T-cell (primary cell): ENCODE measurements at regions not wholly inside any gene's neighbourhood (a gene's known extent, or its start where the extent isn't known, plus 50 kb on each side); places are given as distances from the start of the nearest gene placed in this dataset.
A peak's percentile ranks its signal among the peaks of the same experiment; 100 is the strongest.

Experiments used
- ATAC-seq, 4 experiments: fragments of 200-7000 bp in 3 of 4; fragments of 150-1000 bp in 1 of 4; cut with Tn5 transposase; replicated peaks in 1 of 4; 1 replicate in 3 of 4; 2 replicates in 1 of 4; pipeline ENCODE4 v1.10.0; 2021; ENCODE audit warnings: moderate library complexity in 3 of 4, mild to moderate bottlenecking in 2 of 4, moderate number of reproducible peaks in 1 of 4
- CTCF ChIA-PET, 2 donors: fragments of 300-600 bp; sonication (Branson Sonifier 250); formaldehyde crosslinking; loops; one replicate each; lab custom pipeline; 2022; ENCODE audit warnings: antibody characterized with exemption in 2 of 2; lab: Charles Lee
- POLR2A ChIA-PET, 2 donors: fragments of 300-600 bp; sonication (Branson Sonifier 250); formaldehyde crosslinking; loops; one replicate each; lab custom pipeline; 2022; ENCODE audit warnings: antibody characterized with exemption in 2 of 2; lab: Charles Lee
- DNase-seq, 35 experiments: peaks; one replicate each; pipeline versions ENCODE4 v3.0.0 to v3.0.0-alpha.2; 2013 to 2023
- H3K27ac ChIP-seq: one replicate; pipeline ENCODE4 v1.5.1; 2013; ENCODE audit warnings: low read length
- H3K27me3 ChIP-seq, 2 experiments: replicated peaks in 1 of 2; 1 replicate in 1 of 2; 2 replicates in 1 of 2; pipeline versions ENCODE4 v1.6.1 to v1.7.0; 2013; ENCODE audit warnings: low read length in 1 of 2, mixed read lengths in 1 of 2; ENCODE audit not compliant: control insufficient read depth in 2 of 2, insufficient read depth in 2 of 2; ENCODE audit errors: extremely low read depth in 1 of 2
- H3K36me3 ChIP-seq, 2 donors: 1 replicate in 1 of 2; 2 replicates in 1 of 2; pipeline versions ENCODE4 v1.6.1 to v1.7.0; 2013; ENCODE audit warnings: low read length in 1 of 2; ENCODE audit not compliant: control insufficient read depth in 2 of 2, insufficient read depth in 1 of 2; ENCODE audit errors: extremely low read depth in 1 of 2
- H3K4me1 ChIP-seq, 2 experiments: 1 replicate in 1 of 2; 2 replicates in 1 of 2; pipeline versions ENCODE4 v1.6.1 to v1.7.0; 2013; ENCODE audit warnings: low read length in 2 of 2, mixed read lengths in 1 of 2; ENCODE audit not compliant: insufficient read depth in 2 of 2, control insufficient read depth in 1 of 2; ENCODE audit errors: extremely low read depth in 1 of 2
- H3K4me3 ChIP-seq, 2 donors: 1 replicate in 1 of 2; 2 replicates in 1 of 2; pipeline versions ENCODE4 v1.5.1 to v1.7.0; 2013; ENCODE audit warnings: mild to moderate bottlenecking in 2 of 2, low read length in 1 of 2, moderate library complexity in 1 of 2; ENCODE audit not compliant: control insufficient read depth in 1 of 2; ENCODE audit errors: extremely low read depth in 1 of 2
- H3K9me3 ChIP-seq: 2 replicates; pipeline ENCODE4 v1.7.0; 2013
- H3K27ac Mint-ChIP-seq, 2 donors: one replicate each; pipeline ENCODE4 v1.8.0; 2020 to 2021; ENCODE audit warnings: mild to moderate bottlenecking in 2 of 2, mixed read lengths in 2 of 2
- H3K27me3 Mint-ChIP-seq, 2 donors: one replicate each; pipeline ENCODE4 v1.8.0; 2021 to 2022; ENCODE audit warnings: mixed read lengths in 2 of 2
- H3K36me3 Mint-ChIP-seq: one replicate; pipeline ENCODE4 v1.8.0; 2021; ENCODE audit warnings: mixed read lengths
- H3K4me1 Mint-ChIP-seq, 3 donors: one replicate each; pipeline ENCODE4 v1.8.0; 2020 to 2022; ENCODE audit warnings: mixed read lengths in 3 of 3, mild to moderate bottlenecking in 1 of 3
- H3K4me3 Mint-ChIP-seq, 3 donors: one replicate each; pipeline ENCODE4 v1.8.0; 2020 to 2022; ENCODE audit warnings: mild to moderate bottlenecking in 3 of 3, mixed read lengths in 3 of 3, moderate library complexity in 3 of 3
- H3K9me3 Mint-ChIP-seq, 3 donors: one replicate each; pipeline ENCODE4 v1.8.0; 2020 to 2022; ENCODE audit warnings: mixed read lengths in 3 of 3
- WGBS: methylation state at CpG from one replicate; pipeline ENCODE4 v1.1.5; 2013; ENCODE audit warnings: missing lambda C conversion rate; ENCODE audit not compliant: insufficient coverage; 5-methylcytosine and 5-hydroxymethylcytosine counted together

DNA sequence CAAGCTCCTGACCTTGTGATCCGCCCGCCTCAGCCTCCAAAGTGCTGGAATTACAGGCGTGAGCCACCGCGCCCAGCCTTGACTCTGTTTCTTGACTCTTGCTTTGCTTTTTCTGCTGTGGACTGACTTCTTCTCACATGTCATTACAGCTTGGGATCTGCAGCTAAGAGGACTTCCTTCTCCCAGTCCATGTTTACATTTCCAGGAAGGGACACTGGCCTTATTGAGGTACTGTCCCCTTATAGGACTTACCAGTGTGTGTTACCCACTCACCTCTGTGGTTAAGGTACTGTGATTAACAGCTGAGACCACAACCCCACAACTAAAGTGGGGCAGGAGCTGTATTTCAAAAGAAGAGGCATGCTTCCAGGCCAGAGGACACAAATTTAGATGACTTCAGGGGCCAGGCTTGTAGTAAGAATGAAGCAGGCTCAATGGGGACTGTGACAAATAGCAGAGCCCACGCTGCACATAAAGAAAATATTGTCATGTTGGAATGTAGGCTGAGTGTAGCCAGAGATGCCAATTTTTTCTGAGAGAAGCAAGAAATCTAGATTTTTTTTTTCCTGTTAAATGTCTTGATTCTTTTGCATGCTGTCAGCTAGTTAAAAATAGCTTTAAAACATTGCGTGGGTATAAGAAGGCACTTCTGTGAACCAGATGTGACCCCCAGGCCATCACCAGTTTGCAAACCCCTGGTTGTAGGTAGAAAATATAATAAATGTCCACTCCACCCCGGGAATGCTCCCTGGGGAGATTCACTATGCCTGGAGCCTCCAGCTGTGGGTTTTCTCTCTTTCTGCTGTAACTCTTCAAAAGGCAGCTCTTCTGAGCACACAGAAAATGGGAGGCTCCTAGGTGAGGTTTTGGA, 75.0 kb downstream of the PTPDC1 start:
- Histone ChIP-seq H3K4me3 (no peak overlapping the region), H3K9me3 (no peaks in the 10 kb centered on the region), H3K4me1 (peaks cover under 1 to 8% of the 10 kb centered on the region in 2 experiments), H3K27ac (no peak overlapping the region), H3K27me3 (peaks cover 0 to 14% of the 10 kb centered on the region in 2 experiments), H3K36me3 (no peaks in the 10 kb centered on the region)
- Mint-ChIP-seq H3K4me1 (peaks cover 10 to 18% (median 13%) of the 10 kb centered on the region in 3 donors), H3K27me3 (no peaks in the 10 kb centered on the region), H3K27ac (no peak overlapping the region), H3K36me3 (peaks cover 2% of the 10 kb centered on the region), H3K9me3 (peaks cover 3 to 5% (median 4%) of the 10 kb centered on the region in 3 donors), H3K4me3 (no peak overlapping the region)
- CTCF ChIA-PET: no interaction called here
- DNase-seq (no peak), ATAC-seq (no peak)
- 92% methylated on average over 6 of the region's 8 CpGs for WGBS
- POLR2A ChIA-PET: no interaction called here

DNA sequence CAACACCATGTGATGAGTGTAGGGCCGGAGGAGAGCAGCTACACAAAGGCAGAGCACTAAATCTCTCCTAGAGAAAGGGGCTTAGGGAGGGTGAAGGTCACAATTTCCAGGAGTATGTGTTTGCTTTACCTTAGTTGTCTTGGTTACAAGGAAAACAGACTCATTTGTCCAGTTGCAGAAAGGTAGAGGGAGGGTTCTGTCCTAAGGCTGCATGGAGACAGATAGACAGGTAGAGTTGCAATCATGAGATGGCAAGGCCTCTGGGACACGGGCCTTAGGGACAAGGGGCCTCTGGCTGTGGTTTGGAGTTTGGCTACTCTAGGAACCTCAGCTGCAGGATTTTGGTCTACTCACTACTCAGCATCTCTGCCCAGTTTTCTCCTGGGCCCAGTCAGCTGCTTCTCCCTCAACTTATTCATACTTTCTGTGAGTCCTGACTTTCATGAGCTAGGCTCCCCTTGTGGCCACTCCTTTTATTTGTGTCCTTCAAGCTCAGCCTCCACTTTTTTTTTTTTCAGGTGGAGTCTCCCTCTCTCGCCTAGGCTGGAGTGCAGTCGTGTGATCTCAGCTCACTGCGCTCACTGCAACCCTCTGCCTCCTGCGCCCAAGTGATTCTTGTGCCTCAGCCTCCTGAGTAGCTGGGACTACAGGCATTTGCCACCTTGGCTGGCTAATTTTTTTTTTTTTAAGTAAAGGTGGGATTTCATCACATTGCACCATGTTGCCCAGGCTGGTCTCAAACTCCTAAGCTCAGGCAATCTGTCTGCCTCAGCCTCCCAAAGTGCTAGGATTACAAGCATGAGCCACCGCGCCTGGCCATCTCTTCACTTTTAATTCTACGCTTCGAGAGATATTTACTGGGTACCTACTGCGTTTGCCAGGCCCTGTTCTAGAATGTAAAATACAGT, 76.6 kb downstream of the PTPDC1 start:
- Mint-ChIP-seq H3K4me3 (no peak overlapping the region), H3K36me3 (no peaks in the 10 kb centered on the region), H3K27ac (no peak overlapping the region), H3K9me3 (no peaks in the 10 kb centered on the region), H3K4me1 (peaks cover 20 to 29% (median 23%) of the 10 kb centered on the region in 3 donors), H3K27me3 (no peaks in the 10 kb centered on the region)
- Histone ChIP-seq H3K4me1 (peaks cover 13 to 15% of the 10 kb centered on the region in 2 experiments), H3K4me3 (no peak overlapping the region), H3K36me3 (no peaks in the 10 kb centered on the region), H3K27ac (no peak overlapping the region), H3K9me3 (no peaks in the 10 kb centered on the region), H3K27me3 (peaks cover 0 to 8% of the 10 kb centered on the region in 2 experiments)
- WGBS: 97% methylated on average over 4 of the region's 11 CpGs
- DNase-seq: no peak
- POLR2A ChIA-PET: interaction anchor here in 1 of 2 donors (0.6 kb wide), 1 partner anchor 18 kb away, joined by 3 read pairs; no protein-coding TSS in a partner anchor
- CTCF ChIA-PET: no interaction called here
- no peak for ATAC-seq

DNA sequence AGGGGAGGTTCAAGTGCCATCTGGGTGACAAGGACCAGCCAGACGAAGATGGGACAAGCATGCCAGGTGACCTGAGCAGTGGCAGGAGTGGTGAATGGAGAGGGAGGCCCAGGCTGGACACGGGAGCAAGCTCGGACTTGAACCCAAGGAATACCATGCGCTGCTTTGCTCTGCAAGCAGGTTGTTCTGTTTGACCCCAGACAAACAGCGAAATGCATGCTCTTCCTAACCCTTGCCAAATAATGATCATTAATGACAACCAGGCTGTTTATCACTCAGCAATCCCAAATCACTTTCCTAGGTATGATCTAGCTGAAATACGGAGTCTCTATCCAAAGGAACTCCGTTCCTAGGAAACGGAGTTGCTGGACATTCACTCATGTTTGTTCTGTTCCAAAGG, 77.4 kb downstream of the PTPDC1 start:
- Histone ChIP-seq H3K27me3 (peaks cover 0 to 4% of the 10 kb centered on the region in 2 experiments), H3K36me3 (no peaks in the 10 kb centered on the region), H3K9me3 (no peaks in the 10 kb centered on the region), H3K27ac (no peak overlapping the region), H3K4me1 (peaks cover 10 to 13% of the 10 kb centered on the region in 2 experiments), H3K4me3 (no peak overlapping the region)
- ChIA-PET CTCF (no interaction called here), POLR2A (interaction anchor here in 1 of 2 donors (0.6 kb wide), 1 partner anchor 17 kb away, joined by 3 read pairs; no protein-coding TSS in a partner anchor)
- Mint-ChIP-seq H3K27me3 (no peaks in the 10 kb centered on the region), H3K4me3 (no peak overlapping the region), H3K9me3 (no peaks in the 10 kb centered on the region), H3K36me3 (no peaks in the 10 kb centered on the region), H3K27ac (no peak overlapping the region), H3K4me1 (peaks cover 18 to 25% (median 21%) of the 10 kb centered on the region in 3 donors)
- ATAC-seq (no peak), DNase-seq (no peak)
- 86% methylated on average over 4 of the region's 8 CpGs for WGBS

DNA sequence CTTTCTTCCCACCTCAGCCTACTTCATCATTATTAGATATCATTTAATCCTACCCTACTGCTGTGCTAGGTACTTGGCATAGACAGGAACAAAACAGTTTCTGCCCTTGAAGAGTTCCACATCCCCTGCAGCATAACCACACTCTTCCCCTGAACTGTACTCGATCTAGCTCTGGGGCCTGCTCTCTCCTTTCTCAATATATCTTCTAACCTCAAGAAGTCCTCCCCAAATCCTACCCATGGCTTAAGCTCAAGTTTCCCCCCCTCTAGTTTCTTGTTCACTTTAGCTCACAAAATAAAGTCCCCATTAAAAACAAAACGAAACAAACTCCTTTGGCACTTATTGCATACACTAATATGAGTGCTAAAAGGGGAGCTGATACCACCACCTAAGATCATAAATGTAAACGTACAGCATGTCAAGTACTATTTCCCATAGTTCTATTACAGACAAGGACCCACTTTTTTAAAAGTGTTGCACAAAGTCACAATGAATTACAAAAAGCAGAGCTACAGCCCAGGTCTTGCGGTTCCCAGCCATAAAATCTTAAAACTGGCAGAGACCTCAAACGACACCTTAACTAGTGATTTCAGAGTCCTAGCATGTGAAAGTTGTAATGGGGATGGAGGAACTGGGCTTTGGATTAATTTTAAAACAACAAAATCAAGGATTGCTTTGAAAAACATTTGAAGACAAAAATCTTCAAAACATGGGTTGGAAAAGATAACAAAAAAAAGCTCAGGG, 80.7 kb downstream of the PTPDC1 start:
- H3K27ac ChIP-seq: peak overlapping the region; percentile 63
- ATAC-seq: no peak
- H3K4me3 ChIP-seq: peak overlapping the region; percentile 49 to 53
- Mint-ChIP-seq H3K27ac (peak overlapping the region; percentile 71 to 88), H3K4me3 (peak overlapping the region; percentile 75 to 83 (median 76)), H3K36me3 (no peaks in the 10 kb centered on the region), H3K27me3 (no peaks in the 10 kb centered on the region), H3K9me3 (no peaks in the 10 kb centered on the region), H3K4me1 (peaks cover 41 to 46% (median 43%) of the 10 kb centered on the region in 3 donors)
- WGBS: 25% methylated on average over 2 of the region's 5 CpGs
- POLR2A ChIA-PET: no interaction called here
- H3K27me3 ChIP-seq: no peaks in the 10 kb centered on the region
- peaks cover 11 to 37% of the 10 kb centered on the region in 2 experiments for H3K4me1 ChIP-seq
- CTCF ChIA-PET: no interaction called here
- no peaks in the 10 kb centered on the region for H3K9me3 ChIP-seq
- DNase-seq: peak in 1 of 35 experiments; percentile 24
- no peaks in the 10 kb centered on the region for H3K36me3 ChIP-seq

DNA sequence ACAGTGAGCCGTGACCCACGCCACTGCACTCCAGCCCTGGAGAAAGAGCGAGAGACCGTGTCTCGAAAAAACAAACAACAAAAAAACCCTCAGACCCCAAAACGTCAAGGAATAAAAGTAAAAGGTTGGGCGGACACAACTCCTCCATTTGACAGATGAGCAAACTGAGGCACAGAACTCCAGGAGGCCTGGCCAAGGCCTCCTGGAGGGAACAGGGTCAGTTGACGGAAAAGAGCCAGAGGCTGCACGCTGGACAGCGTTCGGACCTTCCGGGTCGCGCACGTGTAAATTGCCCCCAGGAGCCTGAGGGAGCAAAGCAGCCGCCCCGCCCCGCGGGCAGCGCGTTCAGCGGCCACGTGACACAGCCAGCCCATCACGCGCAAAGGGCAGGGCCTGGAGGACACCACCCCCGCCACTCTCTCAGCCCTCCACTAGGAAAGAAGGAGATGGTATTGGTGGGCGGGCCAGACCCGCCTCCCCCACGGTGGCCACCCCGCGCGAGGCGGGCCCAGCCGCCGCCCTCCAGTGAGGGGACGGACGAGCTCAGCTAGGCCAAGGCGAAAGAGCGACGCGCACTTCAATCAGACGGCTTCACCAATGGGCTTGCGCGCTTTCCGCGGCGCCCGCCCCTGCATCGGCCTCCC, 81.5 kb downstream of the PTPDC1 start:
- Mint-ChIP-seq H3K4me1 (peaks cover 48 to 54% (median 48%) of the 10 kb centered on the region in 3 donors), H3K9me3 (no peaks in the 10 kb centered on the region), H3K36me3 (no peaks in the 10 kb centered on the region), H3K4me3 (peak overlapping the region; percentile 75 to 83 (median 76)), H3K27me3 (no peaks in the 10 kb centered on the region), H3K27ac (peak overlapping the region; percentile 71 to 88)
- ChIA-PET POLR2A (interaction anchor here (0.5 to 0.8 kb wide), 4 partner anchors 93 to 1722 kb away, joined by 3 to 5 read pairs (median 4); no protein-coding TSS in a partner anchor), CTCF (interaction anchor here in 1 of 2 donors (0.6 to 1.1 kb wide), 3 partner anchors 46 to 282 kb away, joined by 3 read pairs; no protein-coding TSS in a partner anchor)
- ATAC-seq: peak; percentile 87 to 92 (median 90)
- Histone ChIP-seq H3K27me3 (no peaks in the 10 kb centered on the region), H3K4me3 (peak overlapping the region; percentile 49 to 53), H3K27ac (peak overlapping the region; percentile 63), H3K9me3 (no peaks in the 10 kb centered on the region), H3K36me3 (no peaks in the 10 kb centered on the region), H3K4me1 (peaks cover 11 to 41% of the 10 kb centered on the region in 2 experiments)
- DNase-seq: peak; percentile 93 to 99 (median 97)
- 2% methylated on average over 32 of the region's 49 CpGs for WGBS
